OCI-LY3 (cell line): ENCODE measurements at regions not wholly inside any gene's neighbourhood (a gene's known extent, or its start where the extent isn't known, plus 50 kb on each side); places are given as distances from the start of the nearest gene placed in this dataset.

Experiments used
- H2AFZ ChIP-seq: fragments of 200-600, 300-600 bp; shearing (Covaris generic); 2 replicates; pipeline ENCODE4 v1.6.0; 2014; ENCODE audit warnings: antibody characterized with exemption, low read depth, low read length
- H3K27ac ChIP-seq: fragments of 200-600, 300-600 bp; sonication (generic); 2 replicates; pipeline ENCODE4 v1.5.1; 2014; ENCODE audit warnings: mild to moderate bottlenecking, low read length, moderate library complexity, mixed read lengths
- H3K27me3 ChIP-seq: fragments of 200-600, 300-600 bp; sonication (generic); 2 replicates; pipeline ENCODE4 v1.6.1; 2014; ENCODE audit warnings: low read depth, low read length, mixed read lengths
- H3K36me3 ChIP-seq: fragments of 200-600, 300-600 bp; sonication (generic); replicated peaks from 2 replicates; pipeline ENCODE3; 2014; ENCODE audit warnings: low read depth, low read length, mixed read lengths
- H3K4me1 ChIP-seq: fragments of 300-600, 200-600 bp; sonication (generic); 2 replicates; pipeline ENCODE4 v1.6.1; 2014; ENCODE audit warnings: low read length, mixed read lengths
- H3K4me2 ChIP-seq: fragments of 200-600, 300-600 bp; sonication (generic); 2 replicates; pipeline ENCODE4 v1.6.1; 2014; ENCODE audit warnings: low read length, mixed read lengths
- H3K4me3 ChIP-seq: fragments of 300-600, 200-600 bp; sonication (generic); 2 replicates; pipeline ENCODE4 v1.5.1; 2014; ENCODE audit warnings: antibody characterized with exemption, mild to moderate bottlenecking, low read length, moderate library complexity
- H3K79me2 ChIP-seq: fragments of 300-600, 200-600 bp; shearing (Covaris generic); 2 replicates; pipeline ENCODE4 v1.6.1; 2014; ENCODE audit warnings: mild to moderate bottlenecking, low read length, mixed read lengths
- H3K9ac ChIP-seq: fragments of 300-600, 200-600 bp; shearing (Covaris generic); 2 replicates; pipeline ENCODE4 v1.6.0; 2014; ENCODE audit warnings: mild to moderate bottlenecking, low read length, moderate library complexity
- H3K9me3 ChIP-seq: fragments of 200-600, 300-600 bp; shearing (Covaris generic); 2 replicates; pipeline ENCODE4 v1.6.1; 2014; ENCODE audit warnings: low read length, mixed read lengths; ENCODE audit not compliant: insufficient read depth
- H4K20me1 ChIP-seq: fragments of 200-600, 300-600 bp; sonication (generic); 2 replicates; pipeline ENCODE4 v1.6.1; 2016; ENCODE audit warnings: low read length, mixed read lengths; ENCODE audit not compliant: insufficient read depth
- CTCF ChIP-seq: fragments of 200-600, 300-600 bp; sonication (generic); IDR thresholded peaks from 2 replicates; pipeline ENCODE4 v1.5.1; 2014; ENCODE audit warnings: antibody characterized with exemption, low read length, low read depth
- EZH2phosphoT487 ChIP-seq: fragments of 200-600 bp; shearing (Covaris generic); IDR thresholded peaks from 2 replicates; pipeline ENCODE4 v1.6.1; 2018; ENCODE audit warnings: antibody characterized with exemption, mixed run types, low read depth

GRCh38 chr18:60643009-60643408 is 270.4 kb upstream of the MC4R start:
- H3K9me3 ChIP-seq = peaks cover 4% of the 10 kb centered on the region
- H3K79me2 ChIP-seq = no peaks in the 10 kb centered on the region
- no peak overlapping the region for H3K27ac ChIP-seq
- TF ChIP-seq EZH2phosphoT487 (no peak), CTCF (no peak)
- peaks cover 7% of the 10 kb centered on the region for H3K4me1 ChIP-seq
- H3K4me2 ChIP-seq = no peak overlapping the region
- H3K27me3 ChIP-seq = no peaks in the 10 kb centered on the region
- no peaks in the 10 kb centered on the region for H4K20me1 ChIP-seq
- no peak overlapping the region for H3K4me3 ChIP-seq
- H2AFZ ChIP-seq = no peak overlapping the region
- no peak overlapping the region for H3K9ac ChIP-seq
- peaks cover 9% of the 10 kb centered on the region for H3K36me3 ChIP-seq

- Histone ChIP-seq H3K79me2 (no peaks in the 10 kb centered on the region), H3K4me2 (no peak overlapping the region), H3K4me3 (no peak overlapping the region), H4K20me1 (no peaks in the 10 kb centered on the region), H2AFZ (no peak overlapping the region), H3K27ac (no peak overlapping the region), H3K36me3 (peaks cover 5% of the 10 kb centered on the region), H3K9me3 (no peaks in the 10 kb centered on the region), H3K9ac (no peak overlapping the region), H3K4me1 (peaks cover 24% of the 10 kb centered on the region), H3K27me3 (peaks cover 16% of the 10 kb centered on the region)
- TF ChIP-seq EZH2phosphoT487 (no peak), CTCF (no peak)
Observed at GRCh38 chr18:60646725-60647124, 274.1 kb upstream of the MC4R start.

- Histone ChIP-seq H3K9ac (no peak overlapping the region), H3K4me3 (peak overlapping the region; percentile 11; the same call in 1 of the 2 replicates), H3K9me3 (no peaks in the 10 kb centered on the region), H4K20me1 (no peaks in the 10 kb centered on the region), H3K36me3 (peaks cover 5% of the 10 kb centered on the region), H3K27ac (peak overlapping the region; percentile 3; the same call in 1 of the 2 replicates), H3K4me1 (peaks cover 16% of the 10 kb centered on the region), H3K79me2 (no peaks in the 10 kb centered on the region), H3K4me2 (peak overlapping the region; percentile 55), H2AFZ (no peak overlapping the region; the same call in 1 of the 2 replicates), H3K27me3 (peaks cover 20% of the 10 kb centered on the region)
- TF ChIP-seq CTCF = no peak
- TF ChIP-seq EZH2phosphoT487 = no peak
Observed at GRCh38 chr18:60649107-60649506, 276.5 kb upstream of the MC4R start.

- H3K36me3 ChIP-seq = peaks cover 5% of the 10 kb centered on the region
- H3K4me3 ChIP-seq = no peak overlapping the region
- peaks cover 20% of the 10 kb centered on the region for H3K27me3 ChIP-seq
- H2AFZ ChIP-seq = no peak overlapping the region
- peak overlapping the region; percentile 55 for H3K4me2 ChIP-seq
- H3K27ac ChIP-seq = no peak overlapping the region
- H3K9me3 ChIP-seq = no peaks in the 10 kb centered on the region
- H3K9ac ChIP-seq = no peak overlapping the region
- H3K4me1 ChIP-seq = peaks cover 16% of the 10 kb centered on the region
- H3K79me2 ChIP-seq = no peaks in the 10 kb centered on the region
- no peaks in the 10 kb centered on the region for H4K20me1 ChIP-seq
- TF ChIP-seq EZH2phosphoT487 (no peak), CTCF (no peak)
Observed at GRCh38 chr18:60649842-60650536, 277.4 kb upstream of the MC4R start.
